Epithelial cell of esophagus (primary cell): ENCODE measurements at regions not wholly inside any gene's neighbourhood (a gene's known extent, or its start where the extent isn't known, plus 50 kb on each side); places are given as distances from the start of the nearest gene placed in this dataset.
"Not testable (repeated sequence)": the region's sequence is repeated elsewhere in the genome, so short reads cannot be mapped to it uniquely, and the experiment has no call there.

ENCODE experiments used
- DNase-seq: peaks from one replicate; pipeline ENCODE4 v3.0.0; 2010; ENCODE audit warnings: low read depth
- H3K4me3 ChIP-seq: 2 replicates; pipeline ENCODE4 v1.5.1; 2011; ENCODE audit warnings: mild to moderate bottlenecking, low read length, control low read depth
- TF ChIP-seq, protein P1 (sequence below): IDR thresholded peaks from 2 replicates; pipeline ENCODE4 v1.5.1; 2011; ENCODE audit warnings: low read depth, mild to moderate bottlenecking, low read length, control low read depth, inconsistent platforms; ENCODE audit not compliant: insufficient read depth; ENCODE audit errors: missing control alignments

GRCh38 chr1:143574891-143575520, 396.8 kb downstream of the FAM72C start:
- no peak overlapping the region for H3K4me3 ChIP-seq
- TF ChIP-seq, protein P1, sequence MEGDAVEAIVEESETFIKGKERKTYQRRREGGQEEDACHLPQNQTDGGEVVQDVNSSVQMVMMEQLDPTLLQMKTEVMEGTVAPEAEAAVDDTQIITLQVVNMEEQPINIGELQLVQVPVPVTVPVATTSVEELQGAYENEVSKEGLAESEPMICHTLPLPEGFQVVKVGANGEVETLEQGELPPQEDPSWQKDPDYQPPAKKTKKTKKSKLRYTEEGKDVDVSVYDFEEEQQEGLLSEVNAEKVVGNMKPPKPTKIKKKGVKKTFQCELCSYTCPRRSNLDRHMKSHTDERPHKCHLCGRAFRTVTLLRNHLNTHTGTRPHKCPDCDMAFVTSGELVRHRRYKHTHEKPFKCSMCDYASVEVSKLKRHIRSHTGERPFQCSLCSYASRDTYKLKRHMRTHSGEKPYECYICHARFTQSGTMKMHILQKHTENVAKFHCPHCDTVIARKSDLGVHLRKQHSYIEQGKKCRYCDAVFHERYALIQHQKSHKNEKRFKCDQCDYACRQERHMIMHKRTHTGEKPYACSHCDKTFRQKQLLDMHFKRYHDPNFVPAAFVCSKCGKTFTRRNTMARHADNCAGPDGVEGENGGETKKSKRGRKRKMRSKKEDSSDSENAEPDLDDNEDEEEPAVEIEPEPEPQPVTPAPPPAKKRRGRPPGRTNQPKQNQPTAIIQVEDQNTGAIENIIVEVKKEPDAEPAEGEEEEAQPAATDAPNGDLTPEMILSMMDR = no peak
- no peak for DNase-seq

- H3K4me3 ChIP-seq, DNase-seq: not testable (repeated sequence)
Measured at GRCh38 chr1:143572661-143573060, 399.1 kb downstream of the FAM72C start.

DNA sequence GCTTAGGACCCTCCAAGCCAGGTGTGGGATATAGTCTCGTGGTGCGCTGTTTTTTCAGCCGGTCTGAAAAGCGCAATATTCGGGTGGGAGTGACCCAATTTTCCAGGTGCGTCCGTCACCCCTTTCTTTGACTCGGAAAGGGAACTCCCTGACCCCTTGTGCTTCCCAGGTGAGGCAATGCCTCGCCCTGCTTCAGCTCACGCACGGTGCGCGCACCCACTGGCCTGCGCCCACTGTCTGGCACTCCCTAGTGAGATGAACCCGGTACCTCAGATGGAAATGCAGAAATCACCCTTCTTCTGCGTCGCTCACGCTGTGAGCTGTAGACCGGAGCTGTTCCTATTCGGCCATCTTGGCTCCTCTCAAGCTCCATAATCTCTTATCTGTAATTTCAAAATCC, 408.0 kb downstream of the FAM72C start:
- not testable (repeated sequence) for DNase-seq, H3K4me3 ChIP-seq

GRCh38 chr1:143553627-143554026, 418.2 kb downstream of the FAM72C start:
- TF ChIP-seq, protein P1 = no peak
- no peak overlapping the region for H3K4me3 ChIP-seq
- DNase-seq = no peak

- not testable (repeated sequence) for DNase-seq, H3K4me3 ChIP-seq
Measured at GRCh38 chr1:143504703-143505102, 467.1 kb downstream of the FAM72C start.

- DNase-seq, H3K4me3 ChIP-seq: not testable (repeated sequence)
Measured at GRCh38 chr1:143504080-143504479, 467.7 kb downstream of the FAM72C start.

GRCh38 chr1:143503048-143503447, 468.7 kb downstream of the FAM72C start:
- DNase-seq, H3K4me3 ChIP-seq: not testable (repeated sequence)

- H3K4me3 ChIP-seq, DNase-seq: not testable (repeated sequence)
Measured at GRCh38 chr1:143502038-143502437, 469.7 kb downstream of the FAM72C start.

DNA sequence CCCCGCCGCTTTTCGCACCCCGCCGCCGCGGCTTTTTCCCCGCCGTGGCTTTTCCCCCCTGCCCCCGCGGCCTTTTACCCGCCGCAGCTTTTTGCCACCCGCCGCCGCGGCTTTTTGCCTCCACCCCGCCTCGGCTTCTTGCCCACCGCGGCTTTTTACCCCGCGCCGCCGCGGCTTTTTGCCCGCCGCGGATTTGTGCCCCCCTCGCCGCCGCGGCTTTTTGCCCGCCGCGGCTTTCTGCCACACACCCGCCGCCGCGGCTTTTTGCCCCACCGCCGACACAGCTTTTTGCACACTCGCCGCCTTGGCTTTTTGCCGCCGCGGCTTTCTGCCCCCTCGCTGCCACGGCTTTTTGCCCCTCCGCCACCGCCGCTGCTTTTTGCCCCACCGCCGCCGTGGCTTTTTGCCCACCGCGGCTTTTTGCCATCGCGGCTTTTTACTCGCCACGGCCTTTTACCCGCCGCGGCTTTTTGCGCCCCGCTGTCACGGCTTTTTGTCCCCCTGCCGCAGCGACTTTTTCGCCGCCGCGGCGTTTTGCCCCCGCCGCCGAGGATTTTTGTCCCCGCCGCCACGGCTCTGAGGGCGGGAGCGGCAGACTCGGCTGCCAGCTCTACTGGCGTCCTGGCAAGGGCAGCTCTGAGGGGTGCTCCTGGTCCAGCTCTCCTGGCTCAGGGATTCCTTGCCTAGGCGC, 473.6 kb downstream of the FAM72C start:
- not testable (repeated sequence) for DNase-seq, H3K4me3 ChIP-seq

DNA sequence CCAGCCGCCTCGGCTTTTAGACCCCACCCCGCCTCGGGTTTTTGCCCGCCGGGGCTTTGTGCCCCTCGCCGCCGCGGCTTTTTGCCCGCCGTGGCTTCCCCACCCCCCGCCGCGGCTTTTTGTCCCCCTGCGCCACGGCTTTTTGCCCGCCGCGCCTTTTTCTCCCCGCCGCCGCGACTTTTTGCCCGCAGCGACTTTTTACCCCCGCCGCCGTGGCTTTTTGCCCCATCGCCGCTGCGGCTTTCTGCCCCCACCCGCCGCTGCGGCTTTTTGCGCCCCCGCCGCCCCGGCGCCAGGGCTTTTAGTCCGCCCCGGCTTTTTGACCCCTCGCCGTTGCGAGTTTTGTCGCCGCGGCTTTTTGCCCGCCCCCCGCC, 474.4 kb downstream of the FAM72C start:
- no peak overlapping the region for H3K4me3 ChIP-seq
- TF ChIP-seq, protein P1 = no peak
- no peak for DNase-seq

DNA sequence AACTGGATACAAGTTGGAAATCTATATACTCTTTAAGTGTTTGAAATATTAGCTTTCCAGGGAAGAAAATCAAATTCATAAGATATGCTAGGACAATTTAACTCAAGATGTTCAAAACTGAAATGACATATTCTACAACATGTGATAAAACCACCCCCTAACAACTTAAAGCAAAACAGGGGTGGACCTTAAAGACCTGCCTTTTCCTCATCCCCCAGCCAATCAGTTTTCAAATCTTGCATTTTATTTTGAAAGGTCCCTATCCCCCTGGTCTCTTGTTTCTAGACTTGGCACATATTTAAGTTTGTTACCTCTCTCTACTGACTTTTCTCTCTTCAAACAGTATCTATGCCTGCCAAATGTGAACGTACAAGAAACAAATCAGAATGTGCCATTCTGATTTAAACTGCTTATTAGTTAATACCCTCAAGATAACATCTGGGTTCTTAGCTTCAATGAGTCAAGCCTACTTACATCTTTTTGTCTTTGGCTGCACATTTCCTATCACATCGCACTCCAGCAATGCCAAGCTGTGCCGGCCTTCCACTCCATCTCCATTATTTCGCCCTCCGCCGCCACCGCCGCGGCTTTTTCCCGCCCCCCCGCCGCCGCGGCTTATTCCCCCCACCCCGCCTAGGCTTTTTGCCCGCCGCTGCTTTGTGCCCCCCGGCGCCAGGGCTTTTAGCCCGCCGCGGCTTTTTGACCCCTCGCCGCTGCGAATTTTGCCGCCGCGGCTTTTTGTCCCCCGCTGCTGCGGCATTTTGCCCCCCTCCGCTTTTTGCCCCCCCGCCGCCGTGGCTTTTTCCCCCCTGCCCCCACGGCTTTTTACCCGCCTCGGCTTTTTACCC, 475.0 kb downstream of the FAM72C start:
- not testable (repeated sequence) for H3K4me3 ChIP-seq, DNase-seq
